Cerebellar nuclear complex (tissue), 1 donor: ENCODE measurements at regions not wholly inside any gene's neighbourhood (a gene's known extent, or its start where the extent isn't known, plus 50 kb on each side); places are given as distances from the start of the nearest gene placed in this dataset.

Source experiments
- DNase-seq, 2 experiments: peaks; one replicate each; lab custom pipeline; 2025; lab: John Stamatoyannopoulos, UW

- DNase-seq: no peak
These were observed 253.4 kb upstream of the SLC24A2 start for GRCh38 chr9:20042128-20042711.

GRCh38 chr9:20041697-20042081, 252.9 kb upstream of the SLC24A2 start:
- DNase-seq: no peak

GRCh38 chr9:20040991-20041696, 252.3 kb upstream of the SLC24A2 start:
- DNase-seq: no peak

GRCh38 chr9:20037699-20038098, 248.9 kb upstream of the SLC24A2 start:
- DNase-seq: no peak

- no peak for DNase-seq
These were observed 244.7 kb upstream of the SLC24A2 start for GRCh38 chr9:20033511-20033910.

GRCh38 chr9:20032413-20033006, 243.7 kb upstream of the SLC24A2 start:
- no peak for DNase-seq

GRCh38 chr9:20031836-20032235, 243.0 kb upstream of the SLC24A2 start:
- no peak for DNase-seq

GRCh38 chr9:20030671-20031070, 241.8 kb upstream of the SLC24A2 start:
- DNase-seq: no peak

- DNase-seq: no peak
These were observed 241.4 kb upstream of the SLC24A2 start for GRCh38 chr9:20030221-20030620.

GRCh38 chr9:20028849-20029231, 240.0 kb upstream of the SLC24A2 start:
- DNase-seq: no peak

- DNase-seq: no peak
These were observed 239.5 kb upstream of the SLC24A2 start for GRCh38 chr9:20028192-20028848.

- no peak for DNase-seq
These were observed 235.2 kb upstream of the SLC24A2 start for GRCh38 chr9:20023961-20024571.

GRCh38 chr9:20023210-20023905, 234.5 kb upstream of the SLC24A2 start:
- DNase-seq: no peak

- no peak for DNase-seq
These were observed 233.6 kb upstream of the SLC24A2 start for GRCh38 chr9:20022410-20022809.

- DNase-seq: no peak
These were observed 227.8 kb upstream of the SLC24A2 start for GRCh38 chr9:20016611-20017010.

- DNase-seq: no peak
These were observed 226.6 kb upstream of the SLC24A2 start for GRCh38 chr9:20015427-20015931.

GRCh38 chr9:20014168-20014567, 225.3 kb upstream of the SLC24A2 start:
- DNase-seq: no peak

- DNase-seq: no peak
These were observed 223.4 kb upstream of the SLC24A2 start for GRCh38 chr9:20012232-20012631.

GRCh38 chr9:20009606-20010005, 220.8 kb upstream of the SLC24A2 start:
- no peak for DNase-seq

GRCh38 chr9:20002011-20002410, 213.2 kb upstream of the SLC24A2 start:
- no peak for DNase-seq

- DNase-seq: no peak
These were observed 212.2 kb upstream of the SLC24A2 start for GRCh38 chr9:20001058-20001457.
